ENCODE measurements at regions not wholly inside any gene's neighbourhood (a gene's known extent, or its start where the extent isn't known, plus 50 kb on each side); places are given as distances from the start of the nearest gene placed in this dataset.

- TF ChIP-seq JUN (IDR thresholded peaks at IDR 0.05; ENCODE audit: low read depth, low read length) (no peak), CTCF (IDR thresholded peaks at IDR 0.05; ENCODE audit: control extremely low read depth in 1 of 3, insufficient read depth in 1 of 3, low read depth in 1 of 3, low read length in 3 of 3) (no peak), POLR2AphosphoS5 (IDR thresholded peaks at IDR 0.05; ENCODE audit: low read depth, low read length) (no peak), POLR2A (IDR thresholded peaks at IDR 0.05; ENCODE audit: control extremely low read depth in 1 of 2, low read depth in 2 of 2, low read length in 2 of 2) (no peak), EZH2 (IDR thresholded peaks at IDR 0.05; ENCODE audit: low read depth, low read length, severe bottlenecking) (no peak)
Observed at GRCh38 chr1:55623311-55623710, 408.1 kb upstream of the USP24 start.
